Sigmoid colon (tissue), 4 donors: ENCODE measurements at regions not wholly inside any gene's neighbourhood (a gene's known extent, or its start where the extent isn't known, plus 50 kb on each side); places are given as distances from the start of the nearest gene placed in this dataset.

Experiments
- POLR2A ChIP-seq, 2 donors: fragments of 450-650 bp; IDR thresholded peaks; one replicate each; pipeline ENCODE4 v1.6.1; 2016; ENCODE audit warnings: antibody characterized with exemption in 2 of 2, mild to moderate bottlenecking in 2 of 2, moderate library complexity in 2 of 2
- POLR2AphosphoS5 ChIP-seq, 4 donors: sonication (generic); formaldehyde crosslinking; IDR thresholded peaks; one replicate each; pipeline ENCODE4 v1.6.1; 2017; ENCODE audit warnings: antibody characterized with exemption in 4 of 4
- TF ChIP-seq, protein P1 (sequence below), 4 experiments: fragments of 450-650 bp in 3 of 4; fragments of 200-600 bp in 1 of 4; IDR thresholded peaks; one replicate each; pipeline ENCODE4 v1.5.1; 2016 to 2019; ENCODE audit warnings: antibody characterized with exemption in 4 of 4, mild to moderate bottlenecking in 3 of 4, moderate library complexity in 2 of 4

DNA sequence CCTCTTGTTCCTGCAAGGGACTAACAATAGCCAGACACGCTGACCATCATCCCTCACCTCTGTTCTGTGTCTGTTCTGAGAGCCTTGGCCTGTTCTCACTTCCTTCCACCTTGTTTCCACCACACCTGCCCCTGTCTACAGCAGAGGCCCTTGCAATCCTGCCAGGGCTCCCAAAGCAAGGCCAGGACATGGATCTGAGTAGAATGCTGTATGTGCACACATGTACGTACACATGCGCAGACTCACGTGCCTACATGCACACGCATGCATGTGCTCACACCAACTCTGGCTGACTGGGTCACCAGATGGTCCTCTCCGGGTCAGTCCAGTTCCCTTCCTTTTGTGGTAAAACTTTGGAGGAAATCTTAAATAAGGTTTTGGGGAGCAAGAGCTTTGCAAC, 133.0 kb upstream of the C14orf180 start:
- TF ChIP-seq, protein P1, sequence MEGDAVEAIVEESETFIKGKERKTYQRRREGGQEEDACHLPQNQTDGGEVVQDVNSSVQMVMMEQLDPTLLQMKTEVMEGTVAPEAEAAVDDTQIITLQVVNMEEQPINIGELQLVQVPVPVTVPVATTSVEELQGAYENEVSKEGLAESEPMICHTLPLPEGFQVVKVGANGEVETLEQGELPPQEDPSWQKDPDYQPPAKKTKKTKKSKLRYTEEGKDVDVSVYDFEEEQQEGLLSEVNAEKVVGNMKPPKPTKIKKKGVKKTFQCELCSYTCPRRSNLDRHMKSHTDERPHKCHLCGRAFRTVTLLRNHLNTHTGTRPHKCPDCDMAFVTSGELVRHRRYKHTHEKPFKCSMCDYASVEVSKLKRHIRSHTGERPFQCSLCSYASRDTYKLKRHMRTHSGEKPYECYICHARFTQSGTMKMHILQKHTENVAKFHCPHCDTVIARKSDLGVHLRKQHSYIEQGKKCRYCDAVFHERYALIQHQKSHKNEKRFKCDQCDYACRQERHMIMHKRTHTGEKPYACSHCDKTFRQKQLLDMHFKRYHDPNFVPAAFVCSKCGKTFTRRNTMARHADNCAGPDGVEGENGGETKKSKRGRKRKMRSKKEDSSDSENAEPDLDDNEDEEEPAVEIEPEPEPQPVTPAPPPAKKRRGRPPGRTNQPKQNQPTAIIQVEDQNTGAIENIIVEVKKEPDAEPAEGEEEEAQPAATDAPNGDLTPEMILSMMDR (IDR thresholded peaks at IDR 0.05), result no peak
- no peak for TF ChIP-seq POLR2A (IDR thresholded peaks at IDR 0.05)
- TF ChIP-seq POLR2AphosphoS5 (IDR thresholded peaks at IDR 0.05), result no peak
